ENCODE measurements at regions not wholly inside any gene's neighbourhood (a gene's known extent, or its start where the extent isn't known, plus 50 kb on each side); places are given as distances from the start of the nearest gene placed in this dataset.

- no peak for TF ChIP-seq CTCF (IDR thresholded peaks at IDR 0.05; ENCODE audit: low read depth, low read length)
- DNase-seq (ENCODE audit: extremely low read depth, low read depth): no peak
Measured at GRCh38 chr9:79868567-79869189, 296.9 kb downstream of the TLE4 start.

- TF ChIP-seq CTCF (IDR thresholded peaks at IDR 0.05; ENCODE audit: low read depth, low read length): no peak
- no peak for DNase-seq (ENCODE audit: extremely low read depth, low read depth)
Measured at GRCh38 chr9:79862921-79863890, 291.4 kb downstream of the TLE4 start.

- no peak for TF ChIP-seq CTCF (IDR thresholded peaks at IDR 0.05; ENCODE audit: low read depth, low read length)
- DNase-seq (ENCODE audit: extremely low read depth, low read depth): no peak
Measured at GRCh38 chr9:79858508-79858907, 286.7 kb downstream of the TLE4 start.

- DNase-seq (ENCODE audit: extremely low read depth, low read depth): no peak
- no peak for TF ChIP-seq CTCF (IDR thresholded peaks at IDR 0.05; ENCODE audit: low read depth, low read length)
Measured at GRCh38 chr9:79857188-79857587, 285.4 kb downstream of the TLE4 start.

GRCh38 chr9:79847074-79847473, 275.3 kb downstream of the TLE4 start:
- no peak for TF ChIP-seq CTCF (IDR thresholded peaks at IDR 0.05; ENCODE audit: low read depth, low read length)
- DNase-seq (ENCODE audit: extremely low read depth, low read depth): no peak

- TF ChIP-seq CTCF (IDR thresholded peaks at IDR 0.05; ENCODE audit: low read depth, low read length): no peak
- DNase-seq (ENCODE audit: extremely low read depth, low read depth): no peak
Measured at GRCh38 chr9:79829566-79830302, 258.0 kb downstream of the TLE4 start.

Measured in AG09319 (cell line).